ENCODE measurements at regions not wholly inside any gene's neighbourhood (a gene's known extent, or its start where the extent isn't known, plus 50 kb on each side); places are given as distances from the start of the nearest gene placed in this dataset.

DNA sequence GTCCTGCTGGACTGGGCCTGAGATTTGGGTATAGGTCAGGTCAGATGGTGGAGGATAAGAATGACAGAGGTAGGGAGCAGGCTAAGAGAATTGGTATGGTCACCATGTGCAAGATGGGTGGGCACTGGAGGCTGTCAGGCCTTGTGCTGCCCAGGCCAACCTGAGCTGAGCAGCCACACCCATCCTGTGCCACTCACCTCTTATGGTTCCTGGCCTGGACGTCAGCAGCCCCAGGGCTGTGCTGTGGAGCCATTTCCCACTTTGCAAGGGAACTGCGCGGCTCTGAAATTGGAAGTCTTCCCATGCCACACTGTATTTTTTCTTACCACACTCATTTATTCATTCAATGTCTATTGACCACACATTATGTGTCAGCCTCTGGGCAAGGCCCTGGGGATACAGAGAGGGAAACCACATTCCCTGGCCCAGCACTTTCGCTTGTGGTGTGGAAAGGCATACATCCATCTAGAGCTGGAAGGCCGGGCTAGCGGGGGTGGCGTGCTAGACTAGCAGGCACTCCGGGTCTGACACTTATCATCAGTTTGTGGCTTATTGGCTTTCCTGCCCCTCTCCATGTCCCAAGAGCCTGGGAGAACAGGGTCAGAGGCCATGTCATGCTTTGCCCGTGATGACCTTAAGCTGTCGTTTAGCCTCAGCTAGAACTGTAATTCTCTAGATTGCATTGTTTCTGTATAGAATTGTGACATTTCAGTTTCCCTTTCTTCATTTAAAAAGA lies 51.1 kb upstream of the POLG start:
- TF ChIP-seq, protein P1, sequence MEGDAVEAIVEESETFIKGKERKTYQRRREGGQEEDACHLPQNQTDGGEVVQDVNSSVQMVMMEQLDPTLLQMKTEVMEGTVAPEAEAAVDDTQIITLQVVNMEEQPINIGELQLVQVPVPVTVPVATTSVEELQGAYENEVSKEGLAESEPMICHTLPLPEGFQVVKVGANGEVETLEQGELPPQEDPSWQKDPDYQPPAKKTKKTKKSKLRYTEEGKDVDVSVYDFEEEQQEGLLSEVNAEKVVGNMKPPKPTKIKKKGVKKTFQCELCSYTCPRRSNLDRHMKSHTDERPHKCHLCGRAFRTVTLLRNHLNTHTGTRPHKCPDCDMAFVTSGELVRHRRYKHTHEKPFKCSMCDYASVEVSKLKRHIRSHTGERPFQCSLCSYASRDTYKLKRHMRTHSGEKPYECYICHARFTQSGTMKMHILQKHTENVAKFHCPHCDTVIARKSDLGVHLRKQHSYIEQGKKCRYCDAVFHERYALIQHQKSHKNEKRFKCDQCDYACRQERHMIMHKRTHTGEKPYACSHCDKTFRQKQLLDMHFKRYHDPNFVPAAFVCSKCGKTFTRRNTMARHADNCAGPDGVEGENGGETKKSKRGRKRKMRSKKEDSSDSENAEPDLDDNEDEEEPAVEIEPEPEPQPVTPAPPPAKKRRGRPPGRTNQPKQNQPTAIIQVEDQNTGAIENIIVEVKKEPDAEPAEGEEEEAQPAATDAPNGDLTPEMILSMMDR (IDR thresholded peaks at IDR 0.05; ENCODE audit: borderline replicate concordance, control extremely low read depth, extremely low read depth, insufficient read depth, missing control alignments), result no peak
- DNase-seq (ENCODE audit: low spot score), result no peak
- in situ Hi-C loops (cut with MboI; ENCODE audit: low sequenced_read_pairs, unreplicated experiment), result no loop called here
